Endothelial cell of umbilical vein (primary cell): ENCODE measurements at regions not wholly inside any gene's neighbourhood (a gene's known extent, or its start where the extent isn't known, plus 50 kb on each side); places are given as distances from the start of the nearest gene placed in this dataset.

Source experiments
- BruUV-seq: library from RNA; stranded (reverse); fragments of 400-500 nt; replicated peaks from 2 replicates; lab custom pipeline; 2021; lab: Mats Ljungman, UMichigan
- CTCF ChIA-PET: fragments of 300-600, 350-600 bp; sonication (Branson Sonifier 250); formaldehyde crosslinking; loops from one replicate; lab custom pipeline; 2021; ENCODE audit warnings: antibody characterized with exemption, inconsistent platforms; lab: Charles Lee
- POLR2A ChIA-PET: fragments of 300-600, 350-600 bp; sonication (Branson Sonifier 250); formaldehyde crosslinking; loops from one replicate; lab custom pipeline; 2021; ENCODE audit warnings: antibody characterized with exemption, inconsistent platforms; lab: Charles Lee
- DNase-seq: peaks from one replicate; pipeline ENCODE4 v3.0.0-alpha.2; 2011; ENCODE audit warnings: low read depth, low spot score
- FAIRE-seq: peaks from 2 replicates; lab custom pipeline; 2011; peaks lifted over from hg19 to GRCh38; lab: Jason Lieb, UNC
- H2AFZ ChIP-seq: 2 replicates; pipeline ENCODE4 v1.6.0; 2012; ENCODE audit warnings: low read depth, low read length, control low read depth, inconsistent platforms
- H3K27ac ChIP-seq: 2 replicates; pipeline ENCODE4 v1.5.1; 2011; ENCODE audit warnings: low read depth, mild to moderate bottlenecking, control low read depth, low read length, moderate library complexity; ENCODE audit not compliant: insufficient read depth
- H3K27me3 ChIP-seq, 2 experiments: 2 replicates each; pipeline versions ENCODE4 v1.6.0 to v1.6.1; 2011; ENCODE audit warnings: low read length in 2 of 2, mixed read lengths in 1 of 2; ENCODE audit not compliant: control insufficient read depth in 2 of 2, insufficient read depth in 2 of 2
- H3K36me3 ChIP-seq, 2 experiments: 2 replicates in 1 of 2; 3 replicates in 1 of 2; pipeline ENCODE4 v1.5.1; 2011; ENCODE audit warnings: low read length in 2 of 2, mild to moderate bottlenecking in 1 of 2, moderate library complexity in 1 of 2; ENCODE audit not compliant: control insufficient read depth in 2 of 2, insufficient read depth in 2 of 2; ENCODE audit errors: extremely low read depth in 1 of 2
- H3K4me1 ChIP-seq: 3 replicates; pipeline ENCODE4 v1.5.1; 2011; ENCODE audit warnings: mild to moderate bottlenecking, low read length; ENCODE audit not compliant: control insufficient read depth, insufficient read depth; ENCODE audit errors: extremely low read depth
- H3K4me2 ChIP-seq: 2 replicates; pipeline ENCODE4 v1.6.1; 2011; ENCODE audit warnings: low read length, control low read depth, mixed read lengths; ENCODE audit not compliant: insufficient read depth
- H3K4me3 ChIP-seq, 3 experiments: fragments of 200-600 bp in 1 of 3; sonication (generic), shearing (Covaris generic) in 1 of 3; replicated peaks in 1 of 3; 2 replicates each; pipeline ENCODE4 v1.5.1; 2011 to 2016; ENCODE audit warnings: control low read depth in 3 of 3, low read length in 3 of 3, mild to moderate bottlenecking in 2 of 3, inconsistent platforms in 1 of 3, low read depth in 1 of 3, moderate library complexity in 1 of 3; ENCODE audit not compliant: insufficient read depth in 1 of 3
- H3K79me2 ChIP-seq: 2 replicates; pipeline ENCODE4 v1.6.0; 2012; ENCODE audit warnings: low read length, inconsistent platforms; ENCODE audit not compliant: control insufficient read depth, insufficient read depth
- H3K9ac ChIP-seq: replicated peaks from 2 replicates; pipeline ENCODE3; 2011; ENCODE audit warnings: low read length, control low read depth; ENCODE audit not compliant: insufficient read depth; ENCODE audit errors: extremely low read depth
- H3K9me1 ChIP-seq: replicated peaks from 3 replicates; pipeline ENCODE4 v1.6.0; 2011; ENCODE audit warnings: mild to moderate bottlenecking, low read length; ENCODE audit not compliant: control insufficient read depth, insufficient read depth; ENCODE audit errors: extremely low read depth
- H3K9me3 ChIP-seq: replicated peaks from 2 replicates; pipeline ENCODE4 v1.5.1; 2012; ENCODE audit warnings: low read length, inconsistent platforms; ENCODE audit not compliant: control insufficient read depth, insufficient read depth
- H4K20me1 ChIP-seq: replicated peaks from 2 replicates; pipeline ENCODE3; 2011; ENCODE audit warnings: mild to moderate bottlenecking, low read length; ENCODE audit not compliant: control insufficient read depth, insufficient read depth; ENCODE audit errors: extremely low read depth
- EZH2 ChIP-seq: IDR thresholded peaks from 2 replicates; pipeline ENCODE4 v1.6.1; 2012; ENCODE audit warnings: borderline replicate concordance, low read depth, mild to moderate bottlenecking, moderate library complexity, low read length, inconsistent platforms; ENCODE audit not compliant: severe bottlenecking
- FOS ChIP-seq: IDR thresholded peaks from 2 replicates; pipeline ENCODE4 v1.6.1; 2011; ENCODE audit warnings: mild to moderate bottlenecking, low read length, moderate library complexity, borderline replicate concordance; ENCODE audit not compliant: insufficient read depth
- GATA2 ChIP-seq: IDR thresholded peaks from 2 replicates; pipeline ENCODE4 v1.7.0; 2011; ENCODE audit warnings: low read depth, mild to moderate bottlenecking, moderate library complexity, mixed read lengths, low read length; ENCODE audit not compliant: insufficient read length, insufficient read depth
- JUN ChIP-seq: IDR thresholded peaks from 2 replicates; pipeline ENCODE4 v1.6.1; 2011; ENCODE audit warnings: borderline replicate concordance, low read depth; ENCODE audit not compliant: insufficient read length, insufficient read depth
- MYC ChIP-seq: IDR thresholded peaks from one replicate; pipeline ENCODE4 v1.6.1; 2011; ENCODE audit warnings: mild to moderate bottlenecking, low read depth, low read length
- POLR2A ChIP-seq: IDR thresholded peaks from 2 replicates; pipeline ENCODE4 v1.6.1; 2012; ENCODE audit warnings: low read depth, mild to moderate bottlenecking, control low read depth, low read length
- POLR2AphosphoS5 ChIP-seq: IDR thresholded peaks from 2 replicates; pipeline ENCODE4 v1.6.1; 2012; ENCODE audit warnings: low read depth, mild to moderate bottlenecking, control low read depth, low read length, moderate library complexity; ENCODE audit not compliant: insufficient read depth
- dilution Hi-C: fragments of 300-500 bp; cut with MboI; formaldehyde crosslinking; loops from one replicate; pipeline ENCODE4 v1.15.0; 2019; ENCODE audit warnings: low sequenced_read_pairs; ENCODE audit not compliant: extremely low pct_ligation_motif_present
- intact Hi-C: fragments of 100-400 bp; cut with micrococcal nuclease; formaldehyde crosslinking; loops from one replicate; pipeline ENCODE4 v1.10.0; 2022
- TF ChIP-seq, protein P1 (sequence below): IDR thresholded peaks from 2 replicates; pipeline ENCODE4 v1.6.1; 2011; ENCODE audit not compliant: insufficient read depth, insufficient read length
- TF ChIP-seq, protein P2 (sequence below), 2 donors: IDR thresholded peaks; 1 replicate in 1 of 2; 2 replicates in 1 of 2; pipeline ENCODE4 v1.5.1; 2011; ENCODE audit warnings: low read length in 2 of 2, mild to moderate bottlenecking in 2 of 2, moderate library complexity in 2 of 2, control low read depth in 1 of 2, inconsistent platforms in 1 of 2, low read depth in 1 of 2; ENCODE audit not compliant: insufficient read depth in 1 of 2; ENCODE audit errors: extremely low read depth in 1 of 2

DNA sequence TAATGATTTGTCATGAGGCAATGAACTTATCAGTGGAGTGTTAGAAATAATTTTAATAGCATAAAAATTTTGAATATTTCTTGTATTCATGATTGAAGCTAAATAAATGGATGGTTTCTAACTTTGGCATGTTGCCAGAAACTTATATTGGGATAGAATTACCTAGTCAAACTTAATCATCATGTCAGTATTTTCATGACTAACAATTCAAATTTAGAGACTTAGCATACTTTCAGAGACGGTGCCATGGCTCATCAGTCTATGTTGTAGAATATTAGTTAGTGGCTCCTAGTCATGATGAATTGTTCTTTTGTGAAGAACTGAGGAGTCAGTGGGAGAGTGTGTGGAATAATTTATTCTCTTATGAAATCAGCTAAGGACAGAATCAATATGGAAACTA lies 599.6 kb upstream of the POT1 start:
- H3K36me3 ChIP-seq: no peaks in the 10 kb centered on the region
- no peaks in the 10 kb centered on the region for H3K4me1 ChIP-seq
- no TSS peak for BruUV-seq
- CTCF ChIA-PET: no interaction called here
- H3K9me1 ChIP-seq: no peaks in the 10 kb centered on the region
- no peak for DNase-seq
- no peaks in the 10 kb centered on the region for H3K9me3 ChIP-seq
- no peak overlapping the region for H3K4me2 ChIP-seq
- POLR2A ChIA-PET: no interaction called here
- H2AFZ ChIP-seq: no peak overlapping the region
- no peak overlapping the region for H3K27ac ChIP-seq
- H3K27me3 ChIP-seq: no peaks in the 10 kb centered on the region
- no peak for FAIRE-seq
- dilution Hi-C loops: no loop called here
- no peak overlapping the region for H3K9ac ChIP-seq
- intact Hi-C loops: no loop called here
- no peak overlapping the region for H3K4me3 ChIP-seq
- H3K79me2 ChIP-seq: no peaks in the 10 kb centered on the region
- TF ChIP-seq, protein P1, sequence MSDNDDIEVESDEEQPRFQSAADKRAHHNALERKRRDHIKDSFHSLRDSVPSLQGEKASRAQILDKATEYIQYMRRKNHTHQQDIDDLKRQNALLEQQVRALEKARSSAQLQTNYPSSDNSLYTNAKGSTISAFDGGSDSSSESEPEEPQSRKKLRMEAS: no peak
- TF ChIP-seq JUN (no peak), POLR2A (no peak), EZH2 (no peak), POLR2AphosphoS5 (no peak), GATA2 (no peak), FOS (no peak), MYC (no peak)
- TF ChIP-seq, protein P2, sequence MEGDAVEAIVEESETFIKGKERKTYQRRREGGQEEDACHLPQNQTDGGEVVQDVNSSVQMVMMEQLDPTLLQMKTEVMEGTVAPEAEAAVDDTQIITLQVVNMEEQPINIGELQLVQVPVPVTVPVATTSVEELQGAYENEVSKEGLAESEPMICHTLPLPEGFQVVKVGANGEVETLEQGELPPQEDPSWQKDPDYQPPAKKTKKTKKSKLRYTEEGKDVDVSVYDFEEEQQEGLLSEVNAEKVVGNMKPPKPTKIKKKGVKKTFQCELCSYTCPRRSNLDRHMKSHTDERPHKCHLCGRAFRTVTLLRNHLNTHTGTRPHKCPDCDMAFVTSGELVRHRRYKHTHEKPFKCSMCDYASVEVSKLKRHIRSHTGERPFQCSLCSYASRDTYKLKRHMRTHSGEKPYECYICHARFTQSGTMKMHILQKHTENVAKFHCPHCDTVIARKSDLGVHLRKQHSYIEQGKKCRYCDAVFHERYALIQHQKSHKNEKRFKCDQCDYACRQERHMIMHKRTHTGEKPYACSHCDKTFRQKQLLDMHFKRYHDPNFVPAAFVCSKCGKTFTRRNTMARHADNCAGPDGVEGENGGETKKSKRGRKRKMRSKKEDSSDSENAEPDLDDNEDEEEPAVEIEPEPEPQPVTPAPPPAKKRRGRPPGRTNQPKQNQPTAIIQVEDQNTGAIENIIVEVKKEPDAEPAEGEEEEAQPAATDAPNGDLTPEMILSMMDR (IDR thresholded peaks at IDR 0.05; ENCODE audit: extremely low read depth in 1 of 2, insufficient read depth in 1 of 2, low read depth in 1 of 2, low read length in 2 of 2): no peak
- H4K20me1 ChIP-seq: no peaks in the 10 kb centered on the region
